ENCODE measurements at regions not wholly inside any gene's neighbourhood (a gene's known extent, or its start where the extent isn't known, plus 50 kb on each side); places are given as distances from the start of the nearest gene placed in this dataset.

DNA sequence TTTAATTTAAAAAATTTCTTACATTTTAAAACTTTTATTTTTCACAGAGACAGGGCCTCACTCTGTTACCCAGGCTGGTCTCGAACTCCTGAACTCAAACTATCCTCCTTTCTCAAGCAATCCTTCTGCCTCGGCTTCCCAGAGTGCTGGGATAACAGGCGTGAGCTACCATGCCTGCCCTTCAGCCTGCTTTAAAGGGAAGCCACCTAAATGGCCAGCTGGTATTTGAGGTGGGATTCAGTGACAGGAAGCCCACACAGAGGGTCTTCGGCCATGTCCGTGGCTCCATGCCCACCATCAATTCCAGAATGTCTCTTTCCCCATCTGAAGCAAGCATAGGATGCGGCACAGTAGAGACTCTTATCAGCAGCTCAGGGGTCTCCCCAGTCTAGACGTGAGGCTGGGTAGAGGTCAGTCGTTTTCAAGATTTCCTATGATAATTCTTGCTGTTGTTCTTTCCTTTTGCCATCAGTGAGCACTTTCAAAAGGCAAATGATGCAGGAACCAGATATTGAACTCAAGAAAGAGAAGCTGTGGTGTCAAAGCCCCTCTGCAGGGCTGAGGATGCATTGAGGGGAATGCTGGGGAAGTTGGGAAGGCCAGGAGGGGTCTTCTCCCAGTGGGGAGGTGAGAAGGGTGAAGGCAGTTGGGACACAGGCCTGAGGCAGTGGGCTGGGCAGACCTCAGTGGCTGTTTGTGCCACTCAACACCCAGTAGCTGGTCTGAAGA is 291.5 kb upstream of the IGFBP3 start:
- Histone ChIP-seq H3K9ac (no peak overlapping the region), H3K27me3 (no peaks in the 10 kb centered on the region), H3K9me3 (no peaks in the 10 kb centered on the region), H3K27ac (no peak overlapping the region), H3K4me2 (no peak overlapping the region), H3K4me1 (no peaks in the 10 kb centered on the region), H3K36me3 (no peaks in the 10 kb centered on the region), H4K20me1 (no peaks in the 10 kb centered on the region), H3K4me3 (no peak overlapping the region)
- no peak for TF ChIP-seq Cebpa-rat (IDR thresholded peaks at IDR 0.05)

DNA sequence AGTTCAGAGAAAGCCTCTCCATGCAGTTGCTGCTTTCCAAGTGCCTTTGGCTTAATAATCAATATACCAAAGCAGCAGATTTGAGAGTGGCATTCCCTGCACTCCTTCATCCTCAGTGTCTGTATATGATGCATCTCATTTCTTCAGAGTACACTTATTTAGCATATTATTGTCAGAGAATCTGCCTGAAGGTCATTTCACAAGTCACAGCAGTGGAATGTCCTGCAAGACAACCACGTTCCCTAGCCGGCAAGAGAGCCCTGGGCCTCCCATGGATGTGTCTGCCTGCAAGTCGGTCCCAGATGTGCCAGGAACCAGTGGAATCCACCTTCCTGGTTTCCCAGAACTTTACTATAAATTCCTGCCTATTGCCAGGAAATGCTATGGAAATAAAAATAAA is 289.4 kb upstream of the IGFBP3 start:
- no peak for TF ChIP-seq Cebpa-rat (IDR thresholded peaks at IDR 0.05)

DNA sequence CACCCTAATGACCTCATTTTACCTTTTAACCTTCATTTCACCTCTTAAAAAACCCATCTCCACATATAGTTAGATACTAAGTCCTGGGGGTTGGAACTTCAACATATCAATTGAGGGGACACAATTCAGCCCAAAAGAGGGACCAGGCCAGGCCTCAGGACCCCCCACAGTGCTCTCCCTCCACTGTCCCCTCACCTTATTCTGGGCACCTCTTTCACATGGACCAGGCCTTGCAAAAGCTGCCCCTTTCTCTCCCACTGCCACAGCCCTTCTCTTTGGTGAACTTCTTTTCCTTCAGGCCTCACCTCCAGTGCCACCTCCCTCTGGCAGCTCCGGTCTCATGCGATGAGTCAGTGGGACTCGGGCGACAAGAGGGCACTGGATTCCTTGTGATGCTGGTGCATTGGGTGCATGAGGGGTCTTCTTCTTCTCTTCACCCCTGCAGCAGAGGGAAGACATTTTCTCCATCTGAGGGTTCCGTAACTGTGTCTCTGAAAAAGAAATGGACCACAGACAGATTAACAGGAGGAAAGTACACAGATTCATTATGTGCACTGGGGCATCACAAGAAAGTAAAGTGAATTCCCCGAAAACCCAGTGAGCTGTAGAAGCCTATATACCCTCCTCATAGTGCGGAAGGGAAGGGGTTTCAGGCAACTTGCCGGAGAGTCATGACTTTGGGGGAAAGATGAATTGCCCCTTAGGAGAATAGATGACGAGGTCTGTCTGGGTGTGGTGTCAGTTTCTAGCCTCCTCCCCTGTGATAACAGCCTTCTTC is 288.7 kb upstream of the IGFBP3 start:
- no peak for TF ChIP-seq Cebpa-rat (IDR thresholded peaks at IDR 0.05)
- Histone ChIP-seq H3K4me3 (no peak overlapping the region), H3K27ac (no peak overlapping the region), H3K4me2 (no peak overlapping the region), H3K36me3 (no peaks in the 10 kb centered on the region), H4K20me1 (no peaks in the 10 kb centered on the region), H3K4me1 (no peaks in the 10 kb centered on the region), H3K27me3 (no peaks in the 10 kb centered on the region), H3K9me3 (no peaks in the 10 kb centered on the region), H3K9ac (no peak overlapping the region)

More for the DNA sequence above, 289.4 kb upstream of the IGFBP3 start:
- no peak overlapping the region for H3K9ac ChIP-seq
- no peak overlapping the region for H3K4me3 ChIP-seq
- H3K4me2 ChIP-seq, result no peak overlapping the region
- no peaks in the 10 kb centered on the region for H3K4me1 ChIP-seq
- H4K20me1 ChIP-seq, result no peaks in the 10 kb centered on the region
- no peaks in the 10 kb centered on the region for H3K9me3 ChIP-seq
- no peaks in the 10 kb centered on the region for H3K36me3 ChIP-seq
- H3K27me3 ChIP-seq, result no peaks in the 10 kb centered on the region
- no peak overlapping the region for H3K27ac ChIP-seq

DNA sequence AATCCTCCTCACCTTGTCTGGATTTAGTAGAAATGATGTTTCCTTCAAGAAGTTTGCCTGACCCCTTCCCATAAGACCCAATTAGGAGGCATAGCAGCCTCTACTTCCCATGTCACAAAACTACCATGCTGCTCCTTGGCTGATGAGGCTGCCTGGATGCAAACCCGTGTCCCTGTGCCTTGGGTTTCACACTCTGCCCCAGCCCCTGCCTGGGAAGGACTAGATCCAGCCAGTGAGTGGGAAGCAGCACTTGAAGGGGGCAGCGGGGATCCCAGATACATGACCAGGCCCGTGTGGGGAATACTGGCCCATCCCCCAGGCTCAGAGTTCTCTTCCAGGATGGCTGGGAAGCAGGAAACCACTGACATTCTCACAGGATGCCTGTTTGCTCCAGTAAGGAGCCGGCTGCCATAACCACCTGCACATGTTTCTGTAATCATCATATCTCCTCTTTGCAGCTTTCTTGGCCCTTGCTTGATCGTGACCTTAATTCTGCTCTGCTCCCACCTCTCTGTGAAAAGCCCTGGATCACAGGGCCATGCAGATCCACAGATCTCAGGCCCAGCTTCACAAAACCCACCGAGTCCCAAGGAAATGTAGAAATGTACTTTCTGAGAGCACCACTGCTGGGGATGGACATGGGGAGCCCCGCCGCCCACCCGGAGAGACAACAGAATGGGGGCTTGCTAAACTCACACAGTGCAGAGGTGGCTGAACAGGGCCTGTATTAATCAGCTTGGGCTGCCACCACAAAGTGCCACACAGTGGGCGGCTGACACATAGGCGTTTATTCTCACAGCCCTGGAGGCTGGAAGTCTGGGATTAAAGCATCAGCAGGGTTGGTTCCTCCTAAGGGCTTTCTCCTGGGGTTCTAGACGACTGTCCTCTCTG is 287.8 kb upstream of the IGFBP3 start:
- Histone ChIP-seq H3K4me1 (no peaks in the 10 kb centered on the region), H3K27ac (no peak overlapping the region), H3K36me3 (no peaks in the 10 kb centered on the region), H3K4me3 (no peak overlapping the region), H3K27me3 (no peaks in the 10 kb centered on the region), H3K4me2 (no peak overlapping the region), H3K9me3 (no peaks in the 10 kb centered on the region), H3K9ac (no peak overlapping the region), H4K20me1 (no peaks in the 10 kb centered on the region)
- no peak for TF ChIP-seq Cebpa-rat (IDR thresholded peaks at IDR 0.05)

DNA sequence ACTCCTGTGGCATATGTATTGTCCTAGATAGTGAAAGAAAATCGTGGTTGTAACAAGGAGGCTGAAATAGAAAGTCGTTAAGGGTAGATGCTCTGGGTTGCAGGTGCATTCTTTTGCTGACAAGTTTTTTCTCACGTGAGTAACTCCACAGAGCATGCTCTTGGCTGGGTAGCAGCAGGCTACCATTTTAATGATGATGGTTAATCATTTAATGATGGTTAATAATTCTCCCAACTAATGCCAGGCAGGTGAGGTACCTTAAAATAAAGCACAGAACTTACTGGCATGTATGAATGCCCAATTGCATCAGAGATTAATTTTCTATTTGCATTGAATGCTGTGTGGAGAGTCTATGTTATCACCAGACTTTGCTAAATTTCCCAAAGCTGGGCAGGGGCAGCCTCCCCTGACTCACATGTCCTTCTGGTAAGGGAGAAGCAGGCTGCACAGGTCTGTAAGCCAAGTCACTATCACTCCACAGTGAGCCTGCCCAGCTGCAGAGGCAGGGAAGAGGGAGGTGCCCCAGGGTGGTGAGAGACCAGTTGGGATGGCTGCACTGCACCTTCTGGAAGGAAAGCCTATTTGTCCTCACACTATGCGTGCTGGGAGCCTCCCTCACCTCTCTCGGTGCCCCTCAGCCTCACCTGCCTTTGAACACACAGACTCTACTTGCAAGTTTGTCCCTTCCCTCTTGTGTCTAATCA is 287.0 kb upstream of the IGFBP3 start:
- H3K9me3 ChIP-seq, result no peaks in the 10 kb centered on the region
- no peak overlapping the region for H3K27ac ChIP-seq
- no peaks in the 10 kb centered on the region for H3K27me3 ChIP-seq
- H4K20me1 ChIP-seq, result no peaks in the 10 kb centered on the region
- TF ChIP-seq Cebpa-rat (IDR thresholded peaks at IDR 0.05), result no peak
- H3K4me2 ChIP-seq, result no peak overlapping the region
- no peak overlapping the region for H3K4me3 ChIP-seq
- H3K36me3 ChIP-seq, result no peaks in the 10 kb centered on the region
- no peak overlapping the region for H3K9ac ChIP-seq
- no peaks in the 10 kb centered on the region for H3K4me1 ChIP-seq

DNA sequence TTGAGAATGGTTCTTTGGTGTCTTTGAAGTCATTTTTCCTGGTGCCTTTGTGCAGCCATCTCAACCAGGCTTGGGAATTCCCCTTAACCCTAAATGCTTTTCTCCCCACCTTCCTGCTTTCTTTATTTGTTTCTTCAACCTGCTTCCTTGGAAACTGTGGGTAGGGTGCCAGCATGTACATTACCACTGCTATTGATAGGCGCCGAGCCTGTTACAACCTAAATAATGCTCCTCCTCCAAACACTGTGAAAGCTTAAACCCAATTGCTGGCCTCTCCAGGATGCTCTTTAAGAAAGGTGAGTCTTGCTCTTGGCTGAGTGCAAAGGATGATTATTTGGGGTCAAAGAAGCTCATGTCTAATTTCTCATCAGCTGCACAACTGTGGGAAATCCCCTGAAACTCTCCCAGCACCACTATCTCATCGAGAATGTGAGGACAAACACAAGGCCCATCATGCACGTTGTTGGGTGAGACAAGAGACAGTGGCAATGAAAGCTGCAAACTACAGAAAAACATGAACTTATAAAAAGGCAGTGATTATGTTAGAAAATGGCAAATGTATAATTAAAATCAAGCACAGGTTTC is 285.5 kb upstream of the IGFBP3 start:
- Histone ChIP-seq H3K9me3 (no peaks in the 10 kb centered on the region), H3K27ac (no peak overlapping the region), H3K9ac (no peak overlapping the region), H3K4me1 (no peaks in the 10 kb centered on the region), H3K4me2 (no peak overlapping the region), H4K20me1 (no peaks in the 10 kb centered on the region), H3K36me3 (no peaks in the 10 kb centered on the region), H3K27me3 (no peaks in the 10 kb centered on the region), H3K4me3 (no peak overlapping the region)
- no peak for TF ChIP-seq Cebpa-rat (IDR thresholded peaks at IDR 0.05)

DNA sequence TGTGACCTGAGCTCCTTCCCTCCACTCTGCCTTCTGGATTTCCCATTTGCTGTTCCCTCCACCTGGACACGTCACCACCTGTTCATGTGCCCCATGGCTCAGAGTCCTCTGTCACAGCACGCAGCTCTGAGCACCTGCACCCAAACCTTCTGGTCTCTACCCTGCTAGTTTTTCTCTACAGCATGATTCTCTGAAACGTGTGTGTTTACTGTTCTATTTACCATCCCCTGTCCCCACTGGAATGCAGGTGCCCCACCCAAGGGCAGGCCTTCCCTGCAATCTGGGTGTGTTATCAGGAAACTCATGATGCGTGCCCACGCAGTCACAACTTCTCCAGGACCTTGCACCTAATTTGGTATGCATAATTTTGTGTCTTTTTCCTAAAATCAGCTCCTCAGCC is 284.4 kb upstream of the IGFBP3 start:
- Histone ChIP-seq H3K27ac (no peak overlapping the region), H4K20me1 (no peaks in the 10 kb centered on the region), H3K4me2 (no peak overlapping the region), H3K27me3 (no peaks in the 10 kb centered on the region), H3K9me3 (no peaks in the 10 kb centered on the region), H3K4me3 (no peak overlapping the region), H3K9ac (no peak overlapping the region), H3K36me3 (no peaks in the 10 kb centered on the region), H3K4me1 (no peaks in the 10 kb centered on the region)
- TF ChIP-seq Cebpa-rat (IDR thresholded peaks at IDR 0.05), result no peak

DNA sequence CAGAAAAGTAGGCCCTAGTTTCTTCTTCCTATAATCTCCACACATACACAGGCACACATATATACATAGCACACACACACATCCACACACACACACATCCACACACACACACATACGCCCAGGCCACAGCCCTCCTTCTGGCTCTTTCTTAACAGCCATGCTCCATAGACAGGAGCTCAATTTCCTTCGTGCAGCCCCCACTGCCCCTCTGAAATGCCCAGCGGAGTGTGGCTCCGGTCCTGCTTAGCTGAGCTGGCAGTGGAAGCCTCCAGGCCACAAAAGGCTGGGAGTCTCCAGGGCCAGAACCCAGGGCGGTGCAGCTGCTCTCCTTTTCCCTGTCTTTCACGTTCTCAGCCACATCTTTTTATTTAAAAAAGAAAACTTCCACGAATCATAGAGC is 282.9 kb upstream of the IGFBP3 start:
- Histone ChIP-seq H3K4me1 (no peaks in the 10 kb centered on the region), H3K4me3 (no peak overlapping the region), H3K36me3 (no peaks in the 10 kb centered on the region), H4K20me1 (no peaks in the 10 kb centered on the region), H3K9ac (no peak overlapping the region), H3K4me2 (no peak overlapping the region), H3K27ac (no peak overlapping the region), H3K27me3 (no peaks in the 10 kb centered on the region), H3K9me3 (no peaks in the 10 kb centered on the region)
- no peak for TF ChIP-seq Cebpa-rat (IDR thresholded peaks at IDR 0.05)

DNA sequence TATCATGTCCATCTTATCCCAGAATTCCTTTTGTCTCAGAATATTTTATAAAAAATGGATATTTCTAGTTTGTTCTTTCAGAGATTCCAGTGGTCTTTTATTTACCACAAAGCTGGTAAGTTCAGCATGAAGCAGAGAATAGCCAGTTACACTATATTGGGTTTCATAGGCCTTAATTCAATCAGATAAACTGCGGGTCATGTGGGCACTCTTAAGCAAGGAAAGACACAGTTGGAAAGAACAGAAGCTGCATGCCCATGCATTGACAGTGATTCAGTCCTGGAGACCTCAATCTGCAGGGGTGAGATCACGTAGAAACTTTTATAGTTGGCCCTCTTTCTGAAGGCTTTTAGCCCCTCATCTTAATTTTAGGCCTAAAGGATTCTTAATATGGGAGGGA is 281.3 kb upstream of the IGFBP3 start:
- H3K27me3 ChIP-seq, result no peaks in the 10 kb centered on the region
- H3K9ac ChIP-seq, result no peak overlapping the region
- no peak overlapping the region for H3K4me2 ChIP-seq
- no peak for TF ChIP-seq Cebpa-rat (IDR thresholded peaks at IDR 0.05)
- H3K27ac ChIP-seq, result no peak overlapping the region
- H3K9me3 ChIP-seq, result no peaks in the 10 kb centered on the region
- no peaks in the 10 kb centered on the region for H4K20me1 ChIP-seq
- no peaks in the 10 kb centered on the region for H3K36me3 ChIP-seq
- H3K4me1 ChIP-seq, result no peaks in the 10 kb centered on the region
- no peak overlapping the region for H3K4me3 ChIP-seq
